H1 (cell line): ENCODE measurements at regions not wholly inside any gene's neighbourhood (a gene's known extent, or its start where the extent isn't known, plus 50 kb on each side); places are given as distances from the start of the nearest gene placed in this dataset.

ENCODE experiments used
- CTCF ChIA-PET: fragments of 300-600 bp; sonication (Branson Sonifier 250); formaldehyde crosslinking; loops from one replicate; lab custom pipeline; 2021; ENCODE audit not compliant: partially characterized antibody; lab: Charles Lee
- POLR2A ChIA-PET: fragments of 300-600 bp; sonication (Branson Sonifier 250); formaldehyde crosslinking; loops from one replicate; lab custom pipeline; 2021; ENCODE audit warnings: inconsistent platforms; ENCODE audit not compliant: partially characterized antibody; lab: Charles Lee
- DNase-seq, 2 experiments: peaks; one replicate each; pipeline versions ENCODE4 v3.0.0 to v3.0.0-alpha.2; 2010 to 2022; ENCODE audit warnings: low spot score in 2 of 2, low read depth in 1 of 2, mixed read lengths in 1 of 2
- FAIRE-seq: peaks from 2 replicates; lab custom pipeline; 2011; peaks lifted over from hg19 to GRCh38; lab: Jason Lieb, UNC
- H2AFZ ChIP-seq: 2 replicates; pipeline ENCODE4 v1.8.1; 2012; ENCODE audit warnings: low read length, inconsistent platforms
- H2AK5ac ChIP-seq: 2 replicates; pipeline ENCODE4 v1.6.1; 2013; ENCODE audit warnings: low read depth, low read length
- H2BK120ac ChIP-seq: replicated peaks from 2 replicates; pipeline ENCODE3; 2013; ENCODE audit warnings: low read depth, low read length, inconsistent platforms
- H2BK12ac ChIP-seq: 2 replicates; pipeline ENCODE4 v1.6.1; 2013; ENCODE audit warnings: low read depth, low read length
- H2BK15ac ChIP-seq: 2 replicates; pipeline ENCODE4 v1.6.1; 2013; ENCODE audit warnings: low read length
- H2BK20ac ChIP-seq: 2 replicates; pipeline ENCODE4 v1.6.1; 2013; ENCODE audit warnings: low read length
- H2BK5ac ChIP-seq: 2 replicates; pipeline ENCODE4 v1.6.1; 2013; ENCODE audit warnings: low read depth, low read length
- H3K14ac ChIP-seq: 2 replicates; pipeline ENCODE4 v1.6.1; 2013; ENCODE audit warnings: inconsistent platforms; ENCODE audit not compliant: insufficient read length
- H3K18ac ChIP-seq: 2 replicates; pipeline ENCODE4 v1.6.1; 2013; ENCODE audit warnings: low read length; ENCODE audit errors: extremely low read depth
- H3K23ac ChIP-seq: 2 replicates; pipeline ENCODE4 v1.6.1; 2013; ENCODE audit warnings: inconsistent platforms; ENCODE audit not compliant: insufficient read length
- H3K23me2 ChIP-seq: 2 replicates; pipeline ENCODE4 v1.6.1; 2013; ENCODE audit warnings: low read depth, low read length
- H3K27ac ChIP-seq: 2 replicates; pipeline ENCODE4 v1.6.1; 2011; ENCODE audit warnings: low read depth, low read length, inconsistent platforms
- H3K27me3 ChIP-seq, 4 experiments: replicated peaks in 1 of 4; 1 replicate in 1 of 4; 2 replicates in 3 of 4; pipeline versions ENCODE4 v1.6.1 to v1.8.1; 2011 to 2013; ENCODE audit warnings: low read length in 3 of 4, mild to moderate bottlenecking in 3 of 4, inconsistent platforms in 2 of 4, mixed read lengths in 2 of 4, moderate library complexity in 1 of 4; ENCODE audit not compliant: control insufficient read depth in 3 of 4, insufficient read depth in 3 of 4; ENCODE audit errors: extremely low read depth in 1 of 4
- H3K36me3 ChIP-seq, 4 experiments: 2 replicates each; pipeline versions ENCODE4 v1.6.1 to v1.8.1; 2011 to 2013; ENCODE audit warnings: mild to moderate bottlenecking in 4 of 4, low read length in 3 of 4, moderate library complexity in 2 of 4, control low read depth in 1 of 4, inconsistent platforms in 1 of 4; ENCODE audit not compliant: insufficient read depth in 4 of 4, control insufficient read depth in 2 of 4
- H3K4ac ChIP-seq: replicated peaks from 2 replicates; pipeline ENCODE3; 2013; ENCODE audit warnings: low read length, low read depth, mixed read lengths, inconsistent platforms; ENCODE audit not compliant: insufficient read length
- H3K4me1 ChIP-seq, 4 experiments: replicated peaks in 1 of 4; 1 replicate in 1 of 4; 2 replicates in 3 of 4; pipeline versions ENCODE4 v1.6.1 to v1.8.1; 2011 to 2013; ENCODE audit warnings: low read length in 3 of 4, inconsistent platforms in 2 of 4, mixed read lengths in 1 of 4; ENCODE audit not compliant: insufficient read depth in 4 of 4, control insufficient read depth in 3 of 4
- H3K4me2 ChIP-seq, 2 experiments: 2 replicates each; pipeline versions ENCODE4 v1.6.1 to v1.8.1; 2011 to 2013; ENCODE audit warnings: low read depth in 2 of 2, low read length in 2 of 2, control low read depth in 1 of 2, inconsistent platforms in 1 of 2, mild to moderate bottlenecking in 1 of 2; ENCODE audit not compliant: insufficient read depth in 1 of 2
- H3K4me3 ChIP-seq, 4 experiments: fragments of 200-600, 300-600 bp in 1 of 4; sonication (generic), shearing (Covaris generic), sonication (Bioruptor Twin) in 1 of 4; 2 replicates each; pipeline versions ENCODE4 v1.5.1 to v1.8.1; 2011 to 2016; ENCODE audit warnings: low read length in 4 of 4, low read depth in 3 of 4, control low read depth in 2 of 4, inconsistent platforms in 2 of 4, mild to moderate bottlenecking in 2 of 4, mixed read lengths in 1 of 4, moderate library complexity in 1 of 4; ENCODE audit not compliant: insufficient read depth in 2 of 4; ENCODE audit errors: extremely low read depth in 1 of 4
- H3K56ac ChIP-seq: replicated peaks from 2 replicates; pipeline ENCODE3; 2013; ENCODE audit warnings: low read depth, mild to moderate bottlenecking, mixed read lengths, low read length, inconsistent platforms; ENCODE audit not compliant: insufficient read length
- H3K79me1 ChIP-seq: 2 replicates; pipeline ENCODE4 v1.6.1; 2013; ENCODE audit warnings: low read depth, low read length, control low read depth
- H3K79me2 ChIP-seq, 2 experiments: 2 replicates each; pipeline versions ENCODE4 v1.6.1 to v1.8.1; 2012 to 2013; ENCODE audit warnings: low read length in 2 of 2, mild to moderate bottlenecking in 2 of 2, inconsistent platforms in 1 of 2; ENCODE audit not compliant: insufficient read depth in 2 of 2, control insufficient read depth in 1 of 2
- H3K9ac ChIP-seq, 4 experiments: replicated peaks in 1 of 4; 1 replicate in 1 of 4; 2 replicates in 3 of 4; pipeline versions ENCODE4 v1.6.1 to v1.8.1; 2011 to 2013; ENCODE audit warnings: low read depth in 3 of 4, low read length in 3 of 4, control low read depth in 2 of 4, mild to moderate bottlenecking in 2 of 4, moderate library complexity in 2 of 4, inconsistent platforms in 1 of 4; ENCODE audit errors: extremely low read depth in 1 of 4
- H3K9me3 ChIP-seq, 2 experiments: 2 replicates each; pipeline versions ENCODE4 v1.6.1 to v1.8.1; 2012 to 2013; ENCODE audit warnings: mild to moderate bottlenecking in 2 of 2, moderate library complexity in 2 of 2, control low read depth in 1 of 2, inconsistent platforms in 1 of 2, low read depth in 1 of 2, low read length in 1 of 2, mixed read lengths in 1 of 2; ENCODE audit not compliant: insufficient read depth in 2 of 2
- H4K20me1 ChIP-seq, 2 experiments: replicated peaks in 1 of 2; 2 replicates each; pipeline versions ENCODE3 to v1.8.1; 2011 to 2013; ENCODE audit warnings: inconsistent platforms in 2 of 2, low read length in 2 of 2, mild to moderate bottlenecking in 1 of 2; ENCODE audit not compliant: insufficient read depth in 2 of 2, control insufficient read depth in 1 of 2
- H4K5ac ChIP-seq: 2 replicates; pipeline ENCODE4 v1.6.1; 2013; ENCODE audit warnings: low read length, low read depth, mixed read lengths, inconsistent platforms; ENCODE audit not compliant: insufficient read length
- H4K8ac ChIP-seq: 2 replicates; pipeline ENCODE4 v1.8.0; 2013; ENCODE audit warnings: mild to moderate bottlenecking, moderate library complexity, low read length, inconsistent platforms; ENCODE audit not compliant: insufficient read depth; ENCODE audit errors: extremely low read depth
- H4K91ac ChIP-seq: replicated peaks from 2 replicates; pipeline ENCODE3; 2013; ENCODE audit warnings: low read length, mixed read lengths, inconsistent platforms; ENCODE audit not compliant: insufficient read length
- ATF2 ChIP-seq: IDR thresholded peaks from 2 replicates; pipeline ENCODE4 v1.6.1; 2012; ENCODE audit warnings: low read length, inconsistent platforms
- BCL11A ChIP-seq, 2 experiments: IDR thresholded peaks; one replicate each; pipeline ENCODE4 v1.6.1; 2011; ENCODE audit warnings: low read depth in 2 of 2, low read length in 2 of 2, mild to moderate bottlenecking in 2 of 2
- JUN ChIP-seq: IDR thresholded peaks from 2 replicates; pipeline ENCODE4 v1.6.1; 2011; ENCODE audit warnings: low read depth, mild to moderate bottlenecking, improper control_type of control experiment, low read length
- TAF7 ChIP-seq: optimal IDR thresholded peaks from 2 replicates; pipeline ENCODE3; 2011; ENCODE audit warnings: low read depth, mild to moderate bottlenecking, inconsistent platforms, low read length, moderate library complexity, borderline replicate concordance
- TBP ChIP-seq: IDR thresholded peaks from 2 replicates; pipeline ENCODE4 v1.6.1; 2011; ENCODE audit warnings: low read depth, low read length, improper control_type of control experiment
- WGBS, 2 experiments: shearing (Covaris generic) in 1 of 2; methylation state at CpG; one replicate each; pipeline versions ENCODE4 v1.1.6 to v1.1.7; 2013 to 2015; ENCODE audit warnings: low lambda C conversion rate in 2 of 2, mixed read lengths in 2 of 2, inconsistent platforms in 1 of 2, low coverage in 1 of 2, missing lambda C conversion rate in 1 of 2; ENCODE audit not compliant: insufficient replicate concordance in 2 of 2, insufficient coverage in 1 of 2, insufficient read length in 1 of 2; ENCODE audit errors: extremely low coverage in 1 of 2, missing lambda C conversion rate in 1 of 2; 5-methylcytosine and 5-hydroxymethylcytosine counted together

- H3K4ac ChIP-seq = no peak overlapping the region
- WGBS, 2 experiments = 77% methylated on average over 3 of the region's 3 CpGs; no CpG with 5 or more reads in 1 of the 2 experiments
- H3K36me3 ChIP-seq = no peaks in the 10 kb centered on the region
- no peak overlapping the region for H3K4me2 ChIP-seq
- no peak for FAIRE-seq
- ChIA-PET POLR2A (no interaction called here), CTCF (interaction anchor here (1.6 kb wide), 1 partner anchor 124 kb away, joined by 5 read pairs; no protein-coding TSS in a partner anchor)
- H4K20me1 ChIP-seq = no peaks in the 10 kb centered on the region
- H2BK15ac ChIP-seq = no peak overlapping the region
- H3K14ac ChIP-seq = no peak overlapping the region
- no peak overlapping the region for H3K4me3 ChIP-seq
- H3K27ac ChIP-seq = no peak overlapping the region
- no peaks in the 10 kb centered on the region for H3K79me1 ChIP-seq
- H2AFZ ChIP-seq = no peak overlapping the region
- H4K91ac ChIP-seq = no peak overlapping the region
- H4K5ac ChIP-seq = no peak overlapping the region
- no peaks in the 10 kb centered on the region for H3K79me2 ChIP-seq
- H3K23me2 ChIP-seq = no peaks in the 10 kb centered on the region
- H3K9me3 ChIP-seq = peaks cover 0 to 6% of the 10 kb centered on the region in 2 experiments; a peak in 1 of 4 replicates
- H3K4me1 ChIP-seq = no peaks in the 10 kb centered on the region
- H3K18ac ChIP-seq = no peak overlapping the region
- no peak overlapping the region for H2BK12ac ChIP-seq
- H3K9ac ChIP-seq = no peak overlapping the region
- H3K56ac ChIP-seq = no peak overlapping the region
- H3K27me3 ChIP-seq = no peaks in the 10 kb centered on the region
- H2BK120ac ChIP-seq = no peak overlapping the region
- no peak overlapping the region for H2BK20ac ChIP-seq
- no peak overlapping the region for H3K23ac ChIP-seq
- DNase-seq = no peak
- no peak overlapping the region for H2BK5ac ChIP-seq
- H2AK5ac ChIP-seq = no peak overlapping the region
- H4K8ac ChIP-seq = no peak overlapping the region
- TF ChIP-seq BCL11A (IDR thresholded peaks at IDR 0.05; ENCODE audit: low read depth in 2 of 2, low read length in 2 of 2) (no peak), TBP (no peak), ATF2 (no peak), TAF7 (no peak), JUN (no peak)
These were observed 92.9 kb downstream of the XRCC2 start for GRCh38 chr7:152583006-152583405.
